Activated CD4-positive, alpha-beta T cell treated with anti-CD3 and anti-CD28 coated beads, Interleukin-2, amount 10 ng/mL, durations not matched to agents 7 days and 5 days (primary cell): ENCODE measurements at regions not wholly inside any gene's neighbourhood (a gene's known extent, or its start where the extent isn't known, plus 50 kb on each side); places are given as distances from the start of the nearest gene placed in this dataset.

Experiments
- CTCF ChIA-PET: fragments of 350-600 bp; sonication (Branson Sonifier 250); formaldehyde crosslinking; loops from one replicate; lab custom pipeline; 2021; ENCODE audit warnings: antibody characterized with exemption; lab: Charles Lee
- POLR2A ChIA-PET: fragments of 350-600 bp; sonication (Branson Sonifier 250); formaldehyde crosslinking; loops from one replicate; lab custom pipeline; 2021; ENCODE audit warnings: antibody characterized with exemption; lab: Charles Lee
- DNase-seq: peaks from one replicate; pipeline ENCODE4 v3.0.0-alpha.2; 2020
- H3K27ac Mint-ChIP-seq: one replicate; pipeline ENCODE4 v1.8.0; 2021; ENCODE audit warnings: mild to moderate bottlenecking, moderate library complexity, mixed read lengths
- H3K27me3 Mint-ChIP-seq: one replicate; pipeline ENCODE4 v1.8.0; 2021; ENCODE audit warnings: mixed read lengths
- H3K36me3 Mint-ChIP-seq: one replicate; pipeline ENCODE4 v1.8.0; 2021; ENCODE audit warnings: low read depth, mixed read lengths
- H3K4me1 Mint-ChIP-seq: one replicate; pipeline ENCODE4 v1.8.0; 2021; ENCODE audit warnings: mixed read lengths
- H3K4me3 Mint-ChIP-seq: one replicate; pipeline ENCODE4 v1.8.0; 2021; ENCODE audit warnings: mild to moderate bottlenecking, moderate library complexity, mixed read lengths
- H3K9me3 Mint-ChIP-seq: one replicate; pipeline ENCODE4 v1.8.0; 2021; ENCODE audit warnings: mixed read lengths

DNA sequence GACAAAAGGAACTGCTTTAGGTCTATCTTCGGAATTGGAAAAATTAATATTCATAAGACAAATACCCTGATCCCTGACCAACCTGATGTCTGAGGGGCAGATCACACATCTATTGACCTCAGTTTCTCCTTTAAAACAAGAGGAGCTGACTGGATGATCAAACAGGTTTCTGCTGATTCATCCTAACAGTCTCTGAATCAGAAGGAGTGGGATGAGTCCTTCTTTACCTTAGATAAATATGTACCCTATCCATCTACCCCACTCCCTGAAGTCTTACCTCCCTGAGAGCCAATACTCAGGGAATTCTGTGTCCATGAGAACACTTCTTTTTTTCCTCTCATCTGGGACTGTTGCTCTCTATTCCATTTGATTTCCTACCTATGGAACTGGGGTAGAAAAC, 80.3 kb upstream of the CRHR1 start:
- H3K27me3 Mint-ChIP-seq: peaks cover 36% of the 10 kb centered on the region
- CTCF ChIA-PET: no interaction called here

DNA sequence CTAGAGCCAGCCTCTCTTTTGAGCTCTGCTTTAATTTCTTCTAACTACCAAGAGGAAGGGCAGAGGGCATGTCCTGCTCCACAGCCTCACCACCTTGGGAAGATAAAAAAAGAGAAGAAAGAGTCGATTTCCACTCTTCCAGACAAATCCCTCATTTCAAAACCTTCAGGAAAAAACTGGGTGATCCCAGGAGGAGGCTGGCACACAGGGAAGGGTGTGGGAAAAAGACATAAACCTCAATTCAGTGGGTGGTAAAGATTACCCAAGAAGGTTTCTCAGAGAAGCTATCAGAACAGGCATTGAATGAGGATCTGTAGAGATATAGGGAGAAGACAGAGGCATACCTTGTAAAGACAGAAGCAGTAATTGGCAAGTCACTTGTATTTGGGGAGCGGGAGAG, 79.9 kb upstream of the CRHR1 start:
- Mint-ChIP-seq H3K27me3 (peaks cover 36% of the 10 kb centered on the region), H3K9me3 (no peaks in the 10 kb centered on the region), H3K27ac (no peak overlapping the region), H3K4me3 (no peak overlapping the region), H3K4me1 (no peaks in the 10 kb centered on the region), H3K36me3 (no peaks in the 10 kb centered on the region)
- no peak for DNase-seq
- POLR2A ChIA-PET: no interaction called here
- CTCF ChIA-PET: no interaction called here

More for the DNA sequence above, 80.3 kb upstream of the CRHR1 start:
- Mint-ChIP-seq H3K9me3 (no peaks in the 10 kb centered on the region), H3K4me3 (no peak overlapping the region), H3K36me3 (no peaks in the 10 kb centered on the region), H3K4me1 (no peaks in the 10 kb centered on the region), H3K27ac (no peak overlapping the region)
- no peak for DNase-seq
- POLR2A ChIA-PET: no interaction called here

DNA sequence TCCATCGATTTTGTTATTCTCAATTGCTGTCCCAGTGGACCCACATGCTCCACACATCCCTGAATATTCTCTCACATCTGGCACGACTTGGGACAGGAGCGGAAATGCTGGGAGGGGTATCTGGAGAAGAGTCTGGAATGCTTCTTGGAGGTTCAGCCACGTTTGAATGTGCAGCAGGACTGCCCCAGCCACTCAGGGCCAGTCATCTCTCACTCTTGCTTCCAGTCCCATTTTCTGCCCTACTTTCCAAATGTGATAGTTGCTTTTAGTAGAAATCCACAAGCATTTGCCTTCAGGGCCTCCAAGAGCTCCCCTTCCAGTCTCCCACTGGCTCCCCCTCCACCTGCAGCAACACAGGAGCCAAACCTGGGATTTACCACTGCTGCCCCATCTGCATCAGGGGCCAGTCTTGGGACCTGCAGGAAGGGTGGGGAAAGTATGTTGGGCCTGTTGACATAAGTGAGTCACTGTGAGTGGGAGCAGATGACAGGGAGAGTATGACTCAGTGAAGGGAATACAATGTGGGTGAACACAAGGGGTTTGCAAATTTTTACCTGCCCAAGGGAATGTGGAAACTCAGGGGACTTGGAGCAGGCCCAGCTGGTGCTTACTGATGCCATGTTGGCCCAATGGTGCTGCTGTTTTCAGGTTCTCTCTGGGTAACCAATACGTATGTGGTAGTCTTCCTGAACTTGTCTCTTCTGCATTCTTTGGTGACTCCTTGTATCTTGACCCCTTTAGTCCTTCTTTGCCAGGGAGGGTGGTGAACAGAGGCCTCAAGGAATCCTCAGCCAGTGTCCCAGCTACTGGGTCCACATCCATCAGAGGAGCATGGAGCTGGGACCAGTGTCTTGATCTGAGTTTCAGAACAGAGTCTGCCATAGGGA, 78.8 kb upstream of the CRHR1 start:
- Mint-ChIP-seq H3K4me3 (no peak overlapping the region), H3K36me3 (no peaks in the 10 kb centered on the region), H3K27ac (no peak overlapping the region), H3K4me1 (no peaks in the 10 kb centered on the region), H3K9me3 (no peaks in the 10 kb centered on the region), H3K27me3 (peaks cover 31% of the 10 kb centered on the region)
- no peak for DNase-seq
- ChIA-PET POLR2A (no interaction called here), CTCF (no interaction called here)

DNA sequence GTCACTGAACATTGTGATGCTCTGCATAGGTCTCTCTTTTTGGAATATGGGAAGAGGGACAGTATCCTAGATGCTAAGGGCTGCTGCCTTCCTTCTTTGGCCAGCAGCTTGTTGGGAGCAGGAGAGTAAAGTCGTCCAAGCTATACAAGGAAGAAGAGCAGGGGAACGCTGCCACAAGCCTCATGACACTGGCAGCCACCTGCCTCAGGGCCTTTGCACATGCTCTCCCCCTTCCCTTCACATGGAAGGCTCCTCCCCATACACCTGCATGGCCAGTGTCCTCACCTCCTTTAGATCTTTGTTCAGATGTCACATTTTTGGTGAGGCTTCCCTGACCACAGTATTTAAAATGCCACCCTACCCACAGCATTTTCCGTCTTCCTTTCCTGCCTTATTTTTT, 78.1 kb upstream of the CRHR1 start:
- Mint-ChIP-seq H3K4me3 (no peak overlapping the region), H3K4me1 (no peaks in the 10 kb centered on the region), H3K36me3 (no peaks in the 10 kb centered on the region), H3K27ac (no peak overlapping the region), H3K27me3 (peaks cover 26% of the 10 kb centered on the region), H3K9me3 (no peaks in the 10 kb centered on the region)
- DNase-seq: no peak
- POLR2A ChIA-PET: no interaction called here
- CTCF ChIA-PET: no interaction called here

DNA sequence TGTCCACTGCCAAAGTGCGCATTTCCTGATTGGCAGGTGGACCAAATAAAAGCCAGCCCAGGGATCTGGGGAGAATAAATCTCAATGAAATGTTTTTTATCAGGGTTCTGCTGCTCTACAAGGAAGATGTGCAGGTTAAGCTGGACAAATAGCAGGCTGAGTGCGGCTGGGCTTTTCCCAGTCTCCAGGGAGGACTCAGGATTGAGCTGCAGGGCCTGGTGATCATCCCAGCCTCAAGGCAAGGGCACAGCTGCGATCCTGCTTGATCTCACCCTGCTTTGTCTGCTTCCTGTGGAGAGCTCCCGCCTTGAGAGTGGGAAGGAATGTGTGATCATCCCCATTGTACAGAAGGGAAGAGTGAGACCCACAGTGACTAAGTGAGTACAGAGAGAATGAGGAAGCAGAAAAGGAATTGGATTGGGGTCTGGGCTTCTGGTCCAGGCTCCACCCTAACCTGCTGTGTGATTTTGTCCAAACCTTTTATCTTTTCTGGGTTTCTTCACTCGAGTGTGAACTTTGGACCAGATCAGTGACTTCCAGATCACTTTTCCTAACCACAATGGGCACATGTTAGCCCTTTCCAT, 75.3 kb upstream of the CRHR1 start:
- H3K27me3 Mint-ChIP-seq: peaks cover 22% of the 10 kb centered on the region
- no peak overlapping the region for H3K27ac Mint-ChIP-seq
- ChIA-PET CTCF (no interaction called here), POLR2A (interaction anchor here (0.6 kb wide), 1 partner anchor 38 kb away, joined by 4 read pairs; no protein-coding TSS in a partner anchor)
- DNase-seq: no peak
- no peaks in the 10 kb centered on the region for H3K4me1 Mint-ChIP-seq
- no peaks in the 10 kb centered on the region for H3K9me3 Mint-ChIP-seq
- no peak overlapping the region for H3K4me3 Mint-ChIP-seq
- H3K36me3 Mint-ChIP-seq: no peaks in the 10 kb centered on the region

DNA sequence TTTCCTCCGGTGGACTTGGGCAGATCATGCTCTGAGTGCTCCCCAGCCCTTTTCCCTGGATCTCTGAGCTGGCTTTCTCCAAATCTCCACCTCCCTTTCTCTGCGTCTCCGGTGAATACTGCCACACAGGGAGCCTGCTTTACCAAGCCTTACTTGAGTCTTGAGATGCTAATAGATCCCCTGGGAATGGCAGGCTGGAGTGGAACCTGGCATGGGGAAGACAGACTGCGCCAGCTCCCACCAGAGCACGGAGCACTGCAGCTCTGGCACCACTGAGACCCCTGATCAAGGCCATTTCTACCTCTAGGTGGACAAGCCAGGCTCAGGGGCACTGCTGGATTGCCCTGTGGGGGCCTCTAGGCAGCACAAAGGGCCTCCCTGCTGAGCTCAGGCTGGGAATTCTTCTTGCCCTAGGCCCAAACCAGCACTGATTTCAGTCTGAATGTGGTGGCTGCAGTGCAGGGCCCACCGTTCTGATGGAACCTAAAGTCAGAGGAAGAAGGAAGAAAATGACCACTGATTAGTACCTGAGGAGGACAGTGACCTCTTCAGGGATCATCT, 74.3 kb upstream of the CRHR1 start:
- H3K36me3 Mint-ChIP-seq: no peaks in the 10 kb centered on the region
- DNase-seq: no peak
- POLR2A ChIA-PET: no interaction called here
- CTCF ChIA-PET: no interaction called here
- H3K4me1 Mint-ChIP-seq: no peaks in the 10 kb centered on the region
- peaks cover 18% of the 10 kb centered on the region for H3K27me3 Mint-ChIP-seq
- H3K4me3 Mint-ChIP-seq: no peak overlapping the region
- H3K9me3 Mint-ChIP-seq: no peaks in the 10 kb centered on the region
- no peak overlapping the region for H3K27ac Mint-ChIP-seq

DNA sequence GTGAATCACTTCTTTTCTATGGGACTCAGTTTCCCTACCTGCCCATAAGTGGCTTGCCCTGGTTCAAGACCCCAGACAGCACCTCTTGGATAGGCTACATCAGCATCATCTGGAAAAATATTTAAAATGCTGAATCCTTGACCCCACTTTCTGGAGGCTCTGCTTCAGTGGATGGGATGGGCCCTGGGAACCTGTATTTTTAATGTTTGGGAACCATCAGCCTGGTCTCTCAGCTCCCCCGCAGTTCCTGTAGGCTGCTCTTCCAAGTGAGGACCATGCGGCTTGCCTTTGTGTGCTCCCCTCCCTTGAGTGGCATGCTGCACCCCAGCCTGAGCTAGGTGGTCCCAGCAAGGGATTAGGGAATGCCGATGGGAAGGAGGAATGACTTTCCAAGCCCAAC, 68.3 kb upstream of the CRHR1 start:
- Mint-ChIP-seq H3K9me3 (no peaks in the 10 kb centered on the region), H3K27ac (no peak overlapping the region), H3K36me3 (no peaks in the 10 kb centered on the region), H3K4me3 (no peak overlapping the region), H3K27me3 (peaks cover 18% of the 10 kb centered on the region), H3K4me1 (no peaks in the 10 kb centered on the region)
- POLR2A ChIA-PET: no interaction called here
- CTCF ChIA-PET: no interaction called here
- DNase-seq: no peak

DNA sequence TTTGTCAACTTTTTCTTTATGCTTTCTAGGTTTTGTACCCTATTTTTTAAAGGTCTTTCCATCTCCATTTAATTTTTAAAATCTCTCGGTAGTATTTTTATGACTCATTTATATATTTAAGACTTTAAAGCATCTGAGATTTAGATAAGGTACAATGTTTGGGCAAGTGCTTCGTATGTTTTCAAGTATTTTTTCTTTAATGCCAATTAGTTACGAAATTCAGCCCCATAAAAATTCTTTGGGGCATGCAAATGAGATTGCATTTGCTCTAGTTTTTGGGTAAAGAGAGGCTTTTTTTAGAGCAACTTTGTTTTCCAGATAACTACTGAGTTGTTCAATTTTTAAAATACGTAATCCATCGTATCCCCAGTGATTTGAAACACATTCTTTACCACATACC, 65.3 kb upstream of the CRHR1 start:
- H3K27ac Mint-ChIP-seq: no peak overlapping the region
- POLR2A ChIA-PET: no interaction called here
- no peak overlapping the region for H3K4me3 Mint-ChIP-seq
- H3K27me3 Mint-ChIP-seq: peaks cover 27% of the 10 kb centered on the region
- CTCF ChIA-PET: no interaction called here
- no peak for DNase-seq
- H3K36me3 Mint-ChIP-seq: no peaks in the 10 kb centered on the region
- H3K9me3 Mint-ChIP-seq: no peaks in the 10 kb centered on the region
- H3K4me1 Mint-ChIP-seq: no peaks in the 10 kb centered on the region

DNA sequence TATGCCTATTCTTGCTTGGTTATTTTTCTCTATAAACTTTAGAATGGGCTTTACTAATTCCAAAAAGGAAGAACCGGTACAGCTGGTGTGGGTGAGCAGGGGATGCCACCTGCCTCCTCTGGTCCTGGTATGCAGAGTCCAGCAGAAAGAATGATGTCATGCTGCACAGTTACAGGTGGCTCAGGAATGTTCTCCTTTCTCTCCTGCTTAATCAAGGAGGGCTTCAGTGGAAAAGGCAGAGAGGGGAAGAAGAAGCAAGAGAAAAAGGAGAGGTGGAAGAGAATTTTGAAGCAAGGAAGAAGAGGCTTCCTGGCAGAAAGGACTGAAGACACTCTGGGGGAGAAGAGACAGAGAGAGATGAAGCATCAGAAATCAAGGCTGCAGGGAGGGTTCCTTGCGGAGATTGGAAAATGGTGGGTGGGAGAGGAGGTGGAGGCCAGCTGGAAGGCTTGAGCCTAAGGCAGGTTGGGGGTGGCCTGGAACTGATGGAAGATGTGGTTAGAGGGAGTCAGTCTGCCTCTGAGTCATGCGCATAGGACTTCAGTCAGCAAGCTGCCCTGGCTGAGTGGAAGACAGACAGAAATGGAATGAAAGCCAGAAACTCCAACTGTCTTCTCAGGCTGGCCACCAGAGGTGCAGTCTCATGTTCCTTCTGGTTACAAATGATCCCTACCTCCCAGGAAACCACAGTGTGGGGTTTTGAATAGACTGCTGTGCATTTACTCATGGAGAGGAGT, 64.6 kb upstream of the CRHR1 start:
- Mint-ChIP-seq H3K36me3 (no peaks in the 10 kb centered on the region), H3K4me1 (no peaks in the 10 kb centered on the region), H3K4me3 (no peak overlapping the region), H3K9me3 (peaks cover 3% of the 10 kb centered on the region), H3K27me3 (peaks cover 30% of the 10 kb centered on the region), H3K27ac (no peak overlapping the region)
- ChIA-PET POLR2A (no interaction called here), CTCF (no interaction called here)
- DNase-seq: no peak

DNA sequence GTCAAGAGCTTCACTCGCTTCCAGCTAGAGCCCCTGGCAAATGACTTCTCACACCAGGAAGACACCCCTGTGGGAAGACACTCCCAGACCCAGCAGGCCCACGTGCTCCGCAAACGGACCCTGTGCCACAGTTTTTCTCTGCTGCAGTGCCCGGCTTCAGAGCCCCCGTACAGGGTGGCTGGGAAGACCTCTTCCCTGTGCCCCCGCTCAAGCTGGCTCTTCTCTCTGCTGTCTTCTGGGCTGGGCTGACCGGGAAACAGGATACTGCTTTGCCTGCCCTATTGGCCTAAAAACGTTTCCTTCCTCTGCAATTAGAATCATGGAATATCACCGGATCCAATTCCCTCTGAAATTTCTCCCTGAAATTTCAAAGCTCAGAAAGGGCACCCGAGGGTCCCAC, 63.7 kb upstream of the CRHR1 start:
- no peak for DNase-seq
- ChIA-PET CTCF (no interaction called here), POLR2A (no interaction called here)
- Mint-ChIP-seq H3K27ac (no peak overlapping the region), H3K9me3 (peaks cover 3% of the 10 kb centered on the region), H3K36me3 (no peaks in the 10 kb centered on the region), H3K4me1 (no peaks in the 10 kb centered on the region), H3K27me3 (peaks cover 33% of the 10 kb centered on the region), H3K4me3 (no peak overlapping the region)

DNA sequence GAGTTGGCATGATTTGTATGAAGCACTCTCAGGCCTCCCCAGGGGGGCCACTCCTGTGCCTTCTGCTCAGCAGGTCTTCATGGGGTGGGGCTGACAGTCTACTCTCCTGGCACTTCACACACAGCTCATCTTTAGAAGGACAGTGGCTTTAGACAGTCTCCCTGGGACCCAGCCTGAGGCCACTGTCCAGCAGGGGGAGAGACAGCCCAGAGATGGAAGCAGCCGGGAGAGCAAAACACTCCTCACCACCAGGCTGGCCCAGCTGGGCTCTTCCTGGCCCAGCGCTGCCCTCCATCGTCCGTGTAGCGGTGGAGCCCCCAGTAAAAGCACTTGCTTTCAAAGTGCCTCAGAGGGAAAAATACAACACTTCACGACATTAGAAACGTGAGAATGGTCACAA, 62.0 kb upstream of the CRHR1 start:
- Mint-ChIP-seq H3K4me3 (no peak overlapping the region), H3K9me3 (peaks cover 3% of the 10 kb centered on the region), H3K27ac (no peak overlapping the region), H3K36me3 (no peaks in the 10 kb centered on the region), H3K27me3 (peaks cover 42% of the 10 kb centered on the region), H3K4me1 (no peaks in the 10 kb centered on the region)
- DNase-seq: no peak
- ChIA-PET CTCF (interaction anchor here (1.0 kb wide), 1 partner anchor 50 kb away, joined by 3 read pairs; no protein-coding TSS in a partner anchor), POLR2A (no interaction called here)

DNA sequence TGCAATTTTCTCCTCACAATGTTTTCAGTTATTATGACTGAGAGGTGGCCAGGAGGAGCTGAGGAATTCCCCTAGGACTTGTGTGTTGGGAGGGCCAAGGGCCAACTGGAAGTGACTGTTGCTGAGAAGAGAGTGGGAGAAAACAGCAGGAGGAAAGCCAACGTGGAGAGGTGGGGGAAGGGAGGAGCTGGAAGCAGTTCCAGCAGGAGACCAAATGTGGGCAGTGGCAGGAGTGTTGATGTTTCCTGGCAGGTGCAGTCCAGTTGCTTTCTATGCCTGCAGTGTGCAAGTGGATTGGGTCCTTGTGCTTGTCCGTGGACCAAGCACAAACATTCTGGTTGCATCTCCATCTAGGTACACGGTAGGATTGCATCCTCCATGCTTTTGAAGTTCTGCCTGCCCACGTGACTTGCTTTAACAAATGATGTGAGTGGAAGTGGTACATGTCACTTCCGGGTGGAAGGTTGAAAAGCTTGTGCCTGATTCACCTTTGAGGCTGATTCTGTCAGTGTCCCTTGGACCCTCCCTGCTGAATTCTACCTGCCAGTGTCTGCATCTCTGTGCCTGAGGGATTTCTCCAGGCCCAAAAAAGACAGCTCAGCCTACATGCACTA, 54.7 kb upstream of the CRHR1 start:
- H3K36me3 Mint-ChIP-seq: no peaks in the 10 kb centered on the region
- no peak for DNase-seq
- no peak overlapping the region for H3K27ac Mint-ChIP-seq
- no peaks in the 10 kb centered on the region for H3K4me1 Mint-ChIP-seq
- ChIA-PET CTCF (no interaction called here), POLR2A (no interaction called here)
- no peak overlapping the region for H3K4me3 Mint-ChIP-seq
- peaks cover 16% of the 10 kb centered on the region for H3K9me3 Mint-ChIP-seq
- peaks cover 18% of the 10 kb centered on the region for H3K27me3 Mint-ChIP-seq
